H1 (cell line): ENCODE measurements at regions not wholly inside any gene's neighbourhood (a gene's known extent, or its start where the extent isn't known, plus 50 kb on each side); places are given as distances from the start of the nearest gene placed in this dataset.
A peak's percentile ranks its signal among the peaks of the same experiment; 100 is the strongest.

Experiments used
- CTCF ChIA-PET: fragments of 300-600 bp; sonication (Branson Sonifier 250); formaldehyde crosslinking; loops from one replicate; lab custom pipeline; 2021; ENCODE audit not compliant: partially characterized antibody; lab: Charles Lee
- POLR2A ChIA-PET: fragments of 300-600 bp; sonication (Branson Sonifier 250); formaldehyde crosslinking; loops from one replicate; lab custom pipeline; 2021; ENCODE audit warnings: inconsistent platforms; ENCODE audit not compliant: partially characterized antibody; lab: Charles Lee
- DNase-seq, 2 experiments: peaks; one replicate each; pipeline versions ENCODE4 v3.0.0 to v3.0.0-alpha.2; 2010 to 2022; ENCODE audit warnings: low spot score in 2 of 2, low read depth in 1 of 2, mixed read lengths in 1 of 2
- FAIRE-seq: peaks from 2 replicates; lab custom pipeline; 2011; peaks lifted over from hg19 to GRCh38; lab: Jason Lieb, UNC
- H2AFZ ChIP-seq: 2 replicates; pipeline ENCODE4 v1.8.1; 2012; ENCODE audit warnings: low read length, inconsistent platforms
- H2AK5ac ChIP-seq: 2 replicates; pipeline ENCODE4 v1.6.1; 2013; ENCODE audit warnings: low read depth, low read length
- H2BK120ac ChIP-seq: replicated peaks from 2 replicates; pipeline ENCODE3; 2013; ENCODE audit warnings: low read depth, low read length, inconsistent platforms
- H2BK12ac ChIP-seq: 2 replicates; pipeline ENCODE4 v1.6.1; 2013; ENCODE audit warnings: low read depth, low read length
- H2BK15ac ChIP-seq: 2 replicates; pipeline ENCODE4 v1.6.1; 2013; ENCODE audit warnings: low read length
- H2BK20ac ChIP-seq: 2 replicates; pipeline ENCODE4 v1.6.1; 2013; ENCODE audit warnings: low read length
- H2BK5ac ChIP-seq: 2 replicates; pipeline ENCODE4 v1.6.1; 2013; ENCODE audit warnings: low read depth, low read length
- H3K14ac ChIP-seq: 2 replicates; pipeline ENCODE4 v1.6.1; 2013; ENCODE audit warnings: inconsistent platforms; ENCODE audit not compliant: insufficient read length
- H3K18ac ChIP-seq: 2 replicates; pipeline ENCODE4 v1.6.1; 2013; ENCODE audit warnings: low read length; ENCODE audit errors: extremely low read depth
- H3K23ac ChIP-seq: 2 replicates; pipeline ENCODE4 v1.6.1; 2013; ENCODE audit warnings: inconsistent platforms; ENCODE audit not compliant: insufficient read length
- H3K23me2 ChIP-seq: 2 replicates; pipeline ENCODE4 v1.6.1; 2013; ENCODE audit warnings: low read depth, low read length
- H3K27ac ChIP-seq: 2 replicates; pipeline ENCODE4 v1.6.1; 2011; ENCODE audit warnings: low read depth, low read length, inconsistent platforms
- H3K27me3 ChIP-seq, 4 experiments: replicated peaks in 1 of 4; 1 replicate in 1 of 4; 2 replicates in 3 of 4; pipeline versions ENCODE4 v1.6.1 to v1.8.1; 2011 to 2013; ENCODE audit warnings: low read length in 3 of 4, mild to moderate bottlenecking in 3 of 4, inconsistent platforms in 2 of 4, mixed read lengths in 2 of 4, moderate library complexity in 1 of 4; ENCODE audit not compliant: control insufficient read depth in 3 of 4, insufficient read depth in 3 of 4; ENCODE audit errors: extremely low read depth in 1 of 4
- H3K36me3 ChIP-seq, 4 experiments: 2 replicates each; pipeline versions ENCODE4 v1.6.1 to v1.8.1; 2011 to 2013; ENCODE audit warnings: mild to moderate bottlenecking in 4 of 4, low read length in 3 of 4, moderate library complexity in 2 of 4, control low read depth in 1 of 4, inconsistent platforms in 1 of 4; ENCODE audit not compliant: insufficient read depth in 4 of 4, control insufficient read depth in 2 of 4
- H3K4ac ChIP-seq: replicated peaks from 2 replicates; pipeline ENCODE3; 2013; ENCODE audit warnings: low read length, low read depth, mixed read lengths, inconsistent platforms; ENCODE audit not compliant: insufficient read length
- H3K4me1 ChIP-seq, 4 experiments: replicated peaks in 1 of 4; 1 replicate in 1 of 4; 2 replicates in 3 of 4; pipeline versions ENCODE4 v1.6.1 to v1.8.1; 2011 to 2013; ENCODE audit warnings: low read length in 3 of 4, inconsistent platforms in 2 of 4, mixed read lengths in 1 of 4; ENCODE audit not compliant: insufficient read depth in 4 of 4, control insufficient read depth in 3 of 4
- H3K4me2 ChIP-seq, 2 experiments: 2 replicates each; pipeline versions ENCODE4 v1.6.1 to v1.8.1; 2011 to 2013; ENCODE audit warnings: low read depth in 2 of 2, low read length in 2 of 2, control low read depth in 1 of 2, inconsistent platforms in 1 of 2, mild to moderate bottlenecking in 1 of 2; ENCODE audit not compliant: insufficient read depth in 1 of 2
- H3K4me3 ChIP-seq, 4 experiments: fragments of 200-600, 300-600 bp in 1 of 4; sonication (generic), shearing (Covaris generic), sonication (Bioruptor Twin) in 1 of 4; 2 replicates each; pipeline versions ENCODE4 v1.5.1 to v1.8.1; 2011 to 2016; ENCODE audit warnings: low read length in 4 of 4, low read depth in 3 of 4, control low read depth in 2 of 4, inconsistent platforms in 2 of 4, mild to moderate bottlenecking in 2 of 4, mixed read lengths in 1 of 4, moderate library complexity in 1 of 4; ENCODE audit not compliant: insufficient read depth in 2 of 4; ENCODE audit errors: extremely low read depth in 1 of 4
- H3K56ac ChIP-seq: replicated peaks from 2 replicates; pipeline ENCODE3; 2013; ENCODE audit warnings: low read depth, mild to moderate bottlenecking, mixed read lengths, low read length, inconsistent platforms; ENCODE audit not compliant: insufficient read length
- H3K79me1 ChIP-seq: 2 replicates; pipeline ENCODE4 v1.6.1; 2013; ENCODE audit warnings: low read depth, low read length, control low read depth
- H3K79me2 ChIP-seq, 2 experiments: 2 replicates each; pipeline versions ENCODE4 v1.6.1 to v1.8.1; 2012 to 2013; ENCODE audit warnings: low read length in 2 of 2, mild to moderate bottlenecking in 2 of 2, inconsistent platforms in 1 of 2; ENCODE audit not compliant: insufficient read depth in 2 of 2, control insufficient read depth in 1 of 2
- H3K9ac ChIP-seq, 4 experiments: replicated peaks in 1 of 4; 1 replicate in 1 of 4; 2 replicates in 3 of 4; pipeline versions ENCODE4 v1.6.1 to v1.8.1; 2011 to 2013; ENCODE audit warnings: low read depth in 3 of 4, low read length in 3 of 4, control low read depth in 2 of 4, mild to moderate bottlenecking in 2 of 4, moderate library complexity in 2 of 4, inconsistent platforms in 1 of 4; ENCODE audit errors: extremely low read depth in 1 of 4
- H3K9me3 ChIP-seq, 2 experiments: 2 replicates each; pipeline versions ENCODE4 v1.6.1 to v1.8.1; 2012 to 2013; ENCODE audit warnings: mild to moderate bottlenecking in 2 of 2, moderate library complexity in 2 of 2, control low read depth in 1 of 2, inconsistent platforms in 1 of 2, low read depth in 1 of 2, low read length in 1 of 2, mixed read lengths in 1 of 2; ENCODE audit not compliant: insufficient read depth in 2 of 2
- H4K20me1 ChIP-seq, 2 experiments: replicated peaks in 1 of 2; 2 replicates each; pipeline versions ENCODE3 to v1.8.1; 2011 to 2013; ENCODE audit warnings: inconsistent platforms in 2 of 2, low read length in 2 of 2, mild to moderate bottlenecking in 1 of 2; ENCODE audit not compliant: insufficient read depth in 2 of 2, control insufficient read depth in 1 of 2
- H4K5ac ChIP-seq: 2 replicates; pipeline ENCODE4 v1.6.1; 2013; ENCODE audit warnings: low read length, low read depth, mixed read lengths, inconsistent platforms; ENCODE audit not compliant: insufficient read length
- H4K8ac ChIP-seq: 2 replicates; pipeline ENCODE4 v1.8.0; 2013; ENCODE audit warnings: mild to moderate bottlenecking, moderate library complexity, low read length, inconsistent platforms; ENCODE audit not compliant: insufficient read depth; ENCODE audit errors: extremely low read depth
- H4K91ac ChIP-seq: replicated peaks from 2 replicates; pipeline ENCODE3; 2013; ENCODE audit warnings: low read length, mixed read lengths, inconsistent platforms; ENCODE audit not compliant: insufficient read length
- CHD1 ChIP-seq: IDR thresholded peaks from 2 replicates; pipeline ENCODE4 v1.6.1; 2012; ENCODE audit warnings: low read depth, low read length, improper control_type of control experiment
- HDAC2 ChIP-seq, 2 experiments: fragments of 300-600 bp in 1 of 2; sonication (generic) in 1 of 2; IDR thresholded peaks; 2 replicates each; pipeline ENCODE4 v1.6.1; 2011 to 2012; ENCODE audit warnings: low read depth in 2 of 2, low read length in 2 of 2, mild to moderate bottlenecking in 2 of 2, moderate library complexity in 2 of 2, borderline replicate concordance in 1 of 2, inconsistent platforms in 1 of 2
- TEAD4 ChIP-seq: IDR thresholded peaks from 2 replicates; pipeline ENCODE4 v1.6.1; 2012; ENCODE audit warnings: low read depth, low read length, inconsistent platforms, mixed read lengths

DNA sequence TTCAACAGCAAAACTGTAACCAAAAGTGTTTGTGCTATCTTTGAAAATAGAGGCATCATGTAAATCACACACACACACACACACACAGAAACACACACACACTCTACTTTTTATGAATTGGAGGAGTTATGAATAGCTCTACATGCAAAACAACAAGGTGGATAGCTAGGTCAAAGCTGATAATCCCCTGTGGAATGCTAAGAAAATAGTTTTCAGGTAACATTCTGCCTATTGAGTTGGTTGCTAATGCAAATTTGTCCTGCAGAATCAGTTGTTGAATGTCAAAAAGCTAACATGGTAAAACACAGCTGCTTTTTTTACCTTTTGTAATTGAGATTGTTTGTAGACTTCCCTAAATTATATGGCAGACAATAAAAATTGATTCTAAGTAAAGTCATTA lies 1658.4 kb upstream of the RAG2 start:
- DNase-seq: no peak
- peak; percentile 66 for FAIRE-seq
- TF ChIP-seq HDAC2 (IDR thresholded peaks at IDR 0.05; ENCODE audit: borderline replicate concordance in 1 of 2, low read depth in 2 of 2, low read length in 2 of 2) (0 out of 4 replicates have a peak, but pooled peaks of 1 of the 2 experiments have one; percentile 63), TEAD4 (peak; percentile 82), CHD1 (no peak)

More for the DNA sequence above, 1658.4 kb upstream of the RAG2 start:
- no peak overlapping the region for H2BK12ac ChIP-seq
- no peak overlapping the region for H2BK20ac ChIP-seq
- no peaks in the 10 kb centered on the region for H3K79me1 ChIP-seq
- no peak overlapping the region for H4K5ac ChIP-seq
- peaks cover 0 to 8% (median 1%) of the 10 kb centered on the region in 4 experiments; a peak in 2 of 7 replicates for H3K4me1 ChIP-seq
- H3K27me3 ChIP-seq: no peaks in the 10 kb centered on the region
- H3K9ac ChIP-seq: no peak overlapping the region
- no peak overlapping the region for H3K14ac ChIP-seq
- H4K8ac ChIP-seq: no peak overlapping the region
- H3K23me2 ChIP-seq: no peaks in the 10 kb centered on the region; the same call in 1 of the 2 replicates
- H3K23ac ChIP-seq: no peak overlapping the region
- H2BK15ac ChIP-seq: no peak overlapping the region
- H3K56ac ChIP-seq: no peak overlapping the region
- H3K9me3 ChIP-seq: no peaks in the 10 kb centered on the region
- peak overlapping the region in 1 of 4 experiments; percentile 22; a peak in 1 of 8 replicates for H3K4me3 ChIP-seq
- no peak overlapping the region for H2BK120ac ChIP-seq
- H2BK5ac ChIP-seq: no peak overlapping the region; the same call in 1 of the 2 replicates
- ChIA-PET CTCF (interaction anchor here (1.0 kb wide), 1 partner anchor 310 kb away, joined by 5 read pairs; no protein-coding TSS in a partner anchor), POLR2A (no interaction called here)
- no peaks in the 10 kb centered on the region for H3K79me2 ChIP-seq
- peak overlapping the region in 1 of 2 experiments; percentile 45; a peak in 2 of 4 replicates for H3K4me2 ChIP-seq
- H3K36me3 ChIP-seq: no peaks in the 10 kb centered on the region
- no peaks in the 10 kb centered on the region for H4K20me1 ChIP-seq
- H3K4ac ChIP-seq: no peak overlapping the region
- H4K91ac ChIP-seq: no peak overlapping the region
- H3K27ac ChIP-seq: no peak overlapping the region; the same call in 1 of the 2 replicates
- no peak overlapping the region for H2AFZ ChIP-seq
- H3K18ac ChIP-seq: no peak overlapping the region
- no peak overlapping the region for H2AK5ac ChIP-seq
